Skeletal muscle satellite cell (primary cell): ENCODE measurements at regions not wholly inside any gene's neighbourhood (a gene's known extent, or its start where the extent isn't known, plus 50 kb on each side); places are given as distances from the start of the nearest gene placed in this dataset.

Experiments used
- H3K27me3 ChIP-seq: 2 replicates; pipeline ENCODE4 v1.7.0; 2013; ENCODE audit warnings: low read length; ENCODE audit not compliant: control insufficient read depth, insufficient read depth
- H3K36me3 ChIP-seq: 2 replicates; pipeline ENCODE4 v1.7.0; 2013; ENCODE audit warnings: mild to moderate bottlenecking, control low read depth, low read length; ENCODE audit not compliant: insufficient read depth
- H3K4me1 ChIP-seq: 2 replicates; pipeline ENCODE4 v1.7.0; 2013; ENCODE audit warnings: low read length; ENCODE audit not compliant: control insufficient read depth, insufficient read depth
- H3K4me2 ChIP-seq: 2 replicates; pipeline ENCODE4 v1.7.0; 2013; ENCODE audit warnings: mild to moderate bottlenecking, low read length
- H3K4me3 ChIP-seq: 2 replicates; pipeline ENCODE4 v1.7.0; 2013; ENCODE audit warnings: low read length
- H3K9ac ChIP-seq: 2 replicates; pipeline ENCODE4 v1.7.0; 2013; ENCODE audit warnings: mild to moderate bottlenecking, low read depth, low read length, moderate library complexity
- H3K9me3 ChIP-seq: replicated peaks from 2 replicates; pipeline ENCODE4 v1.7.0; 2013; ENCODE audit warnings: mild to moderate bottlenecking, control low read depth, low read length

- Histone ChIP-seq H3K36me3 (no peaks in the 10 kb centered on the region), H3K9me3 (no peaks in the 10 kb centered on the region), H3K27me3 (no peaks in the 10 kb centered on the region), H3K4me2 (no peak overlapping the region), H3K4me1 (no peaks in the 10 kb centered on the region), H3K4me3 (no peak overlapping the region), H3K9ac (no peak overlapping the region)
Observed at GRCh38 chr6:122033564-122034181, 365.8 kb upstream of the HSF2 start.

GRCh38 chr6:122035173-122035572, 364.3 kb upstream of the HSF2 start:
- Histone ChIP-seq H3K4me1 (no peaks in the 10 kb centered on the region), H3K4me2 (no peak overlapping the region), H3K9me3 (no peaks in the 10 kb centered on the region), H3K36me3 (no peaks in the 10 kb centered on the region), H3K27me3 (no peaks in the 10 kb centered on the region), H3K9ac (no peak overlapping the region), H3K4me3 (no peak overlapping the region)

GRCh38 chr6:122040261-122040660, 359.2 kb upstream of the HSF2 start:
- Histone ChIP-seq H3K4me1 (no peaks in the 10 kb centered on the region), H3K4me3 (no peak overlapping the region), H3K36me3 (no peaks in the 10 kb centered on the region), H3K9ac (no peak overlapping the region), H3K4me2 (no peak overlapping the region), H3K9me3 (no peaks in the 10 kb centered on the region), H3K27me3 (no peaks in the 10 kb centered on the region)

- Histone ChIP-seq H3K4me3 (no peak overlapping the region), H3K4me1 (no peaks in the 10 kb centered on the region), H3K4me2 (no peak overlapping the region), H3K36me3 (no peaks in the 10 kb centered on the region), H3K27me3 (no peaks in the 10 kb centered on the region), H3K9me3 (no peaks in the 10 kb centered on the region), H3K9ac (no peak overlapping the region)
Observed at GRCh38 chr6:122042380-122042779, 357.1 kb upstream of the HSF2 start.

GRCh38 chr6:122042960-122043735, 356.3 kb upstream of the HSF2 start:
- Histone ChIP-seq H3K4me1 (peaks cover under 1% of the 10 kb centered on the region), H3K27me3 (no peaks in the 10 kb centered on the region), H3K4me3 (no peak overlapping the region), H3K36me3 (no peaks in the 10 kb centered on the region), H3K4me2 (no peak overlapping the region), H3K9ac (no peak overlapping the region), H3K9me3 (no peaks in the 10 kb centered on the region)

GRCh38 chr6:122048570-122048969, 350.9 kb upstream of the HSF2 start:
- H3K4me2 ChIP-seq: peak overlapping the region; percentile 59
- peak overlapping the region; percentile 32 for H3K9ac ChIP-seq
- peak overlapping the region; percentile 27 for H3K4me3 ChIP-seq
- H3K36me3 ChIP-seq: no peaks in the 10 kb centered on the region
- peaks cover 9% of the 10 kb centered on the region for H3K4me1 ChIP-seq
- H3K27me3 ChIP-seq: no peaks in the 10 kb centered on the region
- no peaks in the 10 kb centered on the region for H3K9me3 ChIP-seq

- H3K9me3 ChIP-seq: no peaks in the 10 kb centered on the region
- peak overlapping the region; percentile 59 for H3K4me2 ChIP-seq
- no peaks in the 10 kb centered on the region for H3K36me3 ChIP-seq
- H3K4me1 ChIP-seq: peaks cover 9% of the 10 kb centered on the region
- no peaks in the 10 kb centered on the region for H3K27me3 ChIP-seq
- peak overlapping the region; percentile 39 for H3K4me3 ChIP-seq
- H3K9ac ChIP-seq: peak overlapping the region; percentile 32
Observed at GRCh38 chr6:122049341-122049740, 350.1 kb upstream of the HSF2 start.

- no peaks in the 10 kb centered on the region for H3K36me3 ChIP-seq
- H3K27me3 ChIP-seq: no peaks in the 10 kb centered on the region
- H3K9ac ChIP-seq: no peak overlapping the region
- H3K9me3 ChIP-seq: no peaks in the 10 kb centered on the region
- no peak overlapping the region for H3K4me3 ChIP-seq
- H3K4me1 ChIP-seq: peaks cover 9% of the 10 kb centered on the region
- no peak overlapping the region for H3K4me2 ChIP-seq
Observed at GRCh38 chr6:122050242-122050755, 349.2 kb upstream of the HSF2 start.

- Histone ChIP-seq H3K4me1 (peaks cover 9% of the 10 kb centered on the region), H3K27me3 (no peaks in the 10 kb centered on the region), H3K4me2 (no peak overlapping the region), H3K9me3 (no peaks in the 10 kb centered on the region), H3K9ac (no peak overlapping the region), H3K4me3 (no peak overlapping the region), H3K36me3 (no peaks in the 10 kb centered on the region)
Observed at GRCh38 chr6:122052346-122052900, 347.0 kb upstream of the HSF2 start.

- no peak overlapping the region for H3K9ac ChIP-seq
- H3K4me1 ChIP-seq: no peaks in the 10 kb centered on the region
- no peak overlapping the region for H3K4me2 ChIP-seq
- no peak overlapping the region for H3K4me3 ChIP-seq
- no peaks in the 10 kb centered on the region for H3K27me3 ChIP-seq
- H3K9me3 ChIP-seq: no peaks in the 10 kb centered on the region
- no peaks in the 10 kb centered on the region for H3K36me3 ChIP-seq
Observed at GRCh38 chr6:122059918-122060317, 339.5 kb upstream of the HSF2 start.

- H3K9ac ChIP-seq: no peak overlapping the region
- H3K4me3 ChIP-seq: no peak overlapping the region
- no peaks in the 10 kb centered on the region for H3K36me3 ChIP-seq
- H3K4me2 ChIP-seq: no peak overlapping the region
- H3K27me3 ChIP-seq: no peaks in the 10 kb centered on the region
- peaks cover 2% of the 10 kb centered on the region for H3K4me1 ChIP-seq
- H3K9me3 ChIP-seq: no peaks in the 10 kb centered on the region
Observed at GRCh38 chr6:122061855-122062254, 337.6 kb upstream of the HSF2 start.
